Sigmoid colon (tissue), 6 donors: ENCODE measurements at regions not wholly inside any gene's neighbourhood (a gene's known extent, or its start where the extent isn't known, plus 50 kb on each side); places are given as distances from the start of the nearest gene placed in this dataset.
A peak's percentile ranks its signal among the peaks of the same experiment; 100 is the strongest.

ENCODE experiments used
- DNase-seq: peaks from one replicate; pipeline ENCODE4 v3.0.0-alpha.2; 2019
- H3K27ac ChIP-seq, 4 donors: fragments of 200-600 bp; sonication (generic); one replicate each; pipeline ENCODE4 v1.5.1; 2016 to 2019; ENCODE audit warnings: mild to moderate bottlenecking in 1 of 4
- H3K27me3 ChIP-seq, 3 donors: fragments of 200-600 bp; sonication (generic); one replicate each; pipeline ENCODE4 v1.5.1; 2019; ENCODE audit warnings: mild to moderate bottlenecking in 1 of 3
- H3K36me3 ChIP-seq, 4 donors: fragments of 200-600 bp; sonication (generic); one replicate each; pipeline ENCODE4 v1.5.1; 2016 to 2019
- H3K4me1 ChIP-seq, 4 donors: fragments of 200-600 bp; sonication (generic); one replicate each; pipeline ENCODE4 v1.5.1; 2017 to 2019
- H3K4me3 ChIP-seq, 4 donors: fragments of 200-600 bp; sonication (generic); one replicate each; pipeline ENCODE4 v1.5.1; 2017 to 2019; ENCODE audit warnings: mild to moderate bottlenecking in 2 of 4, moderate library complexity in 1 of 4
- H3K9me3 ChIP-seq, 4 donors: fragments of 200-600 bp in 3 of 4; sonication (generic) in 3 of 4; one replicate each; pipeline versions ENCODE4 v1.5.1 to v1.6.1; 2013 to 2019
- CTCF ChIP-seq, 4 experiments: fragments of 450-650 bp in 3 of 4; fragments of 200-600 bp in 1 of 4; IDR thresholded peaks; one replicate each; pipeline ENCODE4 v1.5.1; 2016 to 2019; ENCODE audit warnings: antibody characterized with exemption in 4 of 4, mild to moderate bottlenecking in 3 of 4, moderate library complexity in 2 of 4
- EP300 ChIP-seq, 4 donors: sonication (generic); formaldehyde crosslinking; IDR thresholded peaks; one replicate each; pipeline ENCODE4 v1.6.1; 2017; ENCODE audit warnings: antibody characterized with exemption in 4 of 4
- POLR2A ChIP-seq, 2 donors: fragments of 450-650 bp; IDR thresholded peaks; one replicate each; pipeline ENCODE4 v1.6.1; 2016; ENCODE audit warnings: antibody characterized with exemption in 2 of 2, mild to moderate bottlenecking in 2 of 2, moderate library complexity in 2 of 2
- POLR2AphosphoS5 ChIP-seq, 4 donors: sonication (generic); formaldehyde crosslinking; IDR thresholded peaks; one replicate each; pipeline ENCODE4 v1.6.1; 2017; ENCODE audit warnings: antibody characterized with exemption in 4 of 4
- WGBS, 2 donors: extraction: QIAGEN DNeasy Blood & Tissue Kit; methylation state at CpG; one replicate each; pipeline ENCODE4 v1.1.7; 2013; 5-methylcytosine and 5-hydroxymethylcytosine counted together
- intact Hi-C: fragments of 100-400 bp; cut with DNase I; formaldehyde crosslinking; loops from one replicate; pipeline ENCODE4 v1.15.1; 2023
- donor health status: healthy with polysubstance abuse.
- donor health status: healthy.

- peaks cover 0 to 64% (median 55%) of the 10 kb centered on the region in 4 donors for H3K4me1 ChIP-seq
- no peak overlapping the region for H3K4me3 ChIP-seq
- H3K27me3 ChIP-seq: no peaks in the 10 kb centered on the region
- intact Hi-C loops: loop anchor here (2.0 to 5.0 kb wide), 2 partner anchors 42 to 99 kb away; no protein-coding TSS in a partner anchor
- WGBS, 2 donors: 53 to 64% methylated on average over 3 of the region's 3 CpGs
- TF ChIP-seq EP300 (IDR thresholded peaks at IDR 0.05) (peak; percentile 52 to 81 (median 75)), CTCF (IDR thresholded peaks at IDR 0.05) (no peak), POLR2AphosphoS5 (IDR thresholded peaks at IDR 0.05) (peak; percentile 85 to 92 (median 88))
- H3K36me3 ChIP-seq: no peaks in the 10 kb centered on the region
- no peaks in the 10 kb centered on the region for H3K9me3 ChIP-seq
- DNase-seq: peak; percentile 80
- peak overlapping the region in 3 of 4 donors; percentile 49 to 77 (median 63) for H3K27ac ChIP-seq
Observed at GRCh38 chr9:115200711-115201505, 83.0 kb upstream of the TNC start.

GRCh38 chr9:115202181-115202580 lies 84.2 kb upstream of the TNC start:
- Histone ChIP-seq H3K4me1 (peaks cover 0 to 59% (median 53%) of the 10 kb centered on the region in 4 donors), H3K27me3 (no peaks in the 10 kb centered on the region), H3K36me3 (no peaks in the 10 kb centered on the region), H3K9me3 (no peaks in the 10 kb centered on the region), H3K4me3 (no peak overlapping the region), H3K27ac (peak overlapping the region in 3 of 4 donors; percentile 48 to 77 (median 63))
- no peak for TF ChIP-seq POLR2A (IDR thresholded peaks at IDR 0.05)
- no peak for TF ChIP-seq EP300 (IDR thresholded peaks at IDR 0.05)
- no peak for TF ChIP-seq CTCF (IDR thresholded peaks at IDR 0.05)
- no peak for TF ChIP-seq POLR2AphosphoS5 (IDR thresholded peaks at IDR 0.05)
- WGBS, 2 donors: 37 to 40% methylated on average over 1 of the region's 1 CpG
- no peak for DNase-seq
- intact Hi-C loops: loop anchor here (2.0 to 5.0 kb wide), 2 partner anchors 55 to 100 kb away; no protein-coding TSS in a partner anchor

- peaks cover 0 to 49% (median 45%) of the 10 kb centered on the region in 4 donors for H3K4me1 ChIP-seq
- no peaks in the 10 kb centered on the region for H3K9me3 ChIP-seq
- peak; percentile 88 for DNase-seq
- no peak overlapping the region for H3K4me3 ChIP-seq
- WGBS, 2 donors: 74 to 82% methylated on average over 2 of the region's 2 CpGs
- H3K27ac ChIP-seq: peak overlapping the region in 3 of 4 donors; percentile 38 to 77 (median 63)
- no peaks in the 10 kb centered on the region for H3K36me3 ChIP-seq
- intact Hi-C loops: loop anchor here (2.0 to 5.0 kb wide), 2 partner anchors 56 to 101 kb away; no protein-coding TSS in a partner anchor
- TF ChIP-seq POLR2A (IDR thresholded peaks at IDR 0.05) (no peak), CTCF (IDR thresholded peaks at IDR 0.05) (no peak), POLR2AphosphoS5 (IDR thresholded peaks at IDR 0.05) (peak; percentile 46 to 78 (median 74)), EP300 (IDR thresholded peaks at IDR 0.05) (no peak)
- no peaks in the 10 kb centered on the region for H3K27me3 ChIP-seq
Observed at GRCh38 chr9:115202960-115203751, 85.2 kb upstream of the TNC start.

- peak overlapping the region in 2 of 4 donors; percentile 57 to 77 for H3K27ac ChIP-seq
- H3K27me3 ChIP-seq: no peaks in the 10 kb centered on the region
- TF ChIP-seq POLR2A (IDR thresholded peaks at IDR 0.05) (no peak), POLR2AphosphoS5 (IDR thresholded peaks at IDR 0.05) (peak in 3 of 4 donors; percentile 6 to 53 (median 47)), CTCF (IDR thresholded peaks at IDR 0.05) (no peak), EP300 (IDR thresholded peaks at IDR 0.05) (peak in 1 of 4 donors; percentile 44)
- intact Hi-C loops: loop anchor here (5.0 kb wide), 2 partner anchors 103 to 168 kb away; no protein-coding TSS in a partner anchor
- no peaks in the 10 kb centered on the region for H3K36me3 ChIP-seq
- no peak for DNase-seq
- H3K9me3 ChIP-seq: no peaks in the 10 kb centered on the region
- WGBS, 2 donors: 34 to 60% methylated on average over 1 of the region's 1 CpG
- H3K4me1 ChIP-seq: peaks cover 0 to 52% (median 39%) of the 10 kb centered on the region in 4 donors
- no peak overlapping the region for H3K4me3 ChIP-seq
Observed at GRCh38 chr9:115204904-115205453, 87.0 kb upstream of the TNC start.
